LoVo (cell line): ENCODE measurements at regions not wholly inside any gene's neighbourhood (a gene's known extent, or its start where the extent isn't known, plus 50 kb on each side); places are given as distances from the start of the nearest gene placed in this dataset.
"Not testable (repeated sequence)": the region's sequence is repeated elsewhere in the genome, so short reads cannot be mapped to it uniquely, and the experiment has no call there.

Experiments
- DNase-seq: peaks from one replicate; pipeline ENCODE4 v3.0.0-alpha.2; 2016; ENCODE audit warnings: low spot score

DNA sequence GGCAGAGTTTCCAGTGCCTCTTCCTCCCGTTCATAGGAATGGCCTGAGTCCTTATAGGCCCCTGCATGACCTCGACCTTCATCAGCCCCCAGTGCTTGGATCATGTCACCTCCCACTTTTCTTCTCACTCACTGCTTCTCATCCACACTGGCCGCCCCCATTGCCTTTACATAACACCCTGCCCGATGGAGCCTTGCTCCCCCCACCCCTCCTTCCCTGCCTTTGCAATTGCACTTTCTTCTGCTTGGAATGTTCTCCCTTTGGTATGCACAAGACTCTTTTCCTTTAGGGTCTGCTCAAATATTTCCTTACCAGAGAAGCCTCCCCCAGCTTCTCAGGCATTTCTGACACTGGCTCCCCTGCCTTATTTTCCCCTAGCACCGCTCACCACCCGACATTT lies 125.2 kb upstream of the KCNJ6 start:
- DNase-seq, result no peak

DNA sequence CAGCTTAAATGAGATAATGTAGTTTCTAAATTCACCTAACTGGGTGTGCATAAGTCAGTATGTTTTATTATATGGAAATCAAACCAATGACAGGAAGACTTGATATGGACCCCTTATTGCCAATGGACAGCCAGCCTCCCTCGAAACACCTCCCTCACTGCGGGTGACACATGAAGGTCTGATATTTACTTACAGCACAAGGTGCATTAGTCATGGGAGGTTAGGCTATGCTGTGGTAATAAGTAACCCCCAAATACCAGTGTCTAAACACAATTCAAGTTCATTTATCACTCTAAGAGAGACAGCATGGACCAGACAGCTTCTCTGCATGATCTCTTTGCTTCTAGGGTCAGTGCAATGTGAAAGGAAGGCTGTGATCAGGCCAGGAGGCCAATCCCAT lies 126.0 kb upstream of the KCNJ6 start:
- no peak for DNase-seq

DNA sequence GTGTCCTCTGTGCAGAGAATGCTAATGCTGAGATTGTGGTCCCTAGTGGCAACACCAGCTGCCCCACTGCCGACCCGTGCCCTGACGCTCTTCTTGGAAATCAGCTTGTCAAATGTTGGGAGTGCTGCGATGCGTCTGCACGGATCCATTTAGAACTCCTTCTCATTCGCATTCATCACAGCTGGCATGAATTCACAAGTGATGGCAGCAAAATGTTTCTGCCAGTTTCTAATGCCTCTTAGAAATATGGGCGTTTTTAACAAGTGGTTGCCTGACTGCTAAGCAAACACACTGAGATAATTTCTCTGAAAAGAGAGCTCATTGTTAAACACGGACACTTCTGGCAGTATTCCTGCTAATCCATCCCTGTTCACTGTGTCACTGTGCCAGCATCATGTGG lies 131.9 kb upstream of the KCNJ6 start:
- no peak for DNase-seq

DNA sequence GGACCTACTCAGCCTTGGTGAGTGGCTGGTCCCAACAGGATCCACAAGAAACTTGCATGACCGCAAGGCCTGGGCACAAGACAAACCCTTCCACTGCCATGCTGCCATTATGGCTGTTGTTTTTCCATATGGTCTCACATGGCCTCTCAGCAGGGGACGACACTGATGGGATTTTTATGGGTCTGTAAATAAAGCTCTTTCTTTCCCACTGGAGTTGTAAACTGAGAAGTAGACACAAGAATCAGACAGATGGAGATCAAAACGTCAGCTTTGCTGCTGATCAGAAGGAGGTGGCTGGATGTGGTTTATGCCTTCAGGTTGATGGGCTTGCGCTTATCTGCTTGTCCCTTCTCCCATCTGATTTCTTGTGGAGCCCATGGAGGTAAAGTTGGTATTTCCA lies 138.1 kb upstream of the KCNJ6 start:
- DNase-seq, result no peak

DNA sequence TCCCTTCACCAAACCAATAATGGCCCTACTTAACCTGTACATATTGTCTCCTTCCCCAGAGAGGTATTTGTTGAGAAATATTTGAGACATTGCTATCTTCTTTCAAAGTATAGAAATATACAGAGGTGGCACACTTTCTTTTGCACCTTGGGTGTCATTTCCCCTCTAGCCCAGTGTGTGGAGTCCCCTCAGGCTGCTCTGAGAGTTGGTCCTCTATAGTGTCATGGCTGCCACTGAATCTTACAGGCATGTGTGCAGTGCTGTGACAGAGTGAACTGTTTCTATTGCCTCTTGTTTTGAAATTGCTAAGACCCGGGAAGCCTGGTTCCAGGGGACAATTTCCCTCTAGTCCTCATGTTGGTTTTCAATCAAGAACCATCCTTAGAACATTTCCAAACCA lies 140.2 kb upstream of the KCNJ6 start:
- DNase-seq, result no peak

DNA sequence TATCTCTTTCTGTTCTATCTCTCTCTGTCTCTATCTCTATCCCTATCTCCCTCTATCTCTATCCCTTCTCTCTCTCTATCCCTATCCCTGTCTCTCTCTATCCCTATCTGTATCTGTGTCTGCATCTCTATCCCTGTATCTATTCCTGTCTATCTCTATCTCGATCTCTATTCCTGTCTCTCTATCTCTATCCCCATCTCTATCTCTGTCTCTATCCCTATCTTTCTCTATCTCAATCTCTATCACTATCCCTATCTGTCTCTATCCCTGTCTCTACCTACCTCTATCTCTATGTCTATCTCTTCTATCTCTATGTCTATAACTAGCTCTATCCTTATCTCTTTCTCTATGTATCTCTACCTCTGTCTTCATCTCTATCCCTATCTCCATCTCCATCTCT lies 141.4 kb upstream of the KCNJ6 start:
- no peak for DNase-seq

DNA sequence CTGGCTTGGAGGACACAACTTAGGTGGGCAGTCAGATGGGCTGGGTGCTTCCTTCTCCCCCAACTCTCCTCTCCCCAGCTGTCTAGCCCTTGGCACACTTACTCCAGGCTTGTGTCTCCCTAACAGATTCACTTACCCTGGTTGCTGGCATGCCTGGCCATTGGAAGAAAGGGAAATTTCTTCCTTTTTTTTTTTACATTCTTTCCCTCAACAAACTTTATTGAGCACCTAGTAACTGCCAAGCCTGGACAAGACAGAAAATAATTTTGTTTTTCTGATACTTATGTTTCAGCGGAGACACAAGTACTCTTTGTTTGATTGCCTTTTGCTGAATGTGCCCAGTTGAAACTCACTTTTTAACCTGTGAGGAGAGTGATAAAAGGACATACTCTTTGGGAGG lies 144.3 kb upstream of the KCNJ6 start:
- no peak for DNase-seq

DNA sequence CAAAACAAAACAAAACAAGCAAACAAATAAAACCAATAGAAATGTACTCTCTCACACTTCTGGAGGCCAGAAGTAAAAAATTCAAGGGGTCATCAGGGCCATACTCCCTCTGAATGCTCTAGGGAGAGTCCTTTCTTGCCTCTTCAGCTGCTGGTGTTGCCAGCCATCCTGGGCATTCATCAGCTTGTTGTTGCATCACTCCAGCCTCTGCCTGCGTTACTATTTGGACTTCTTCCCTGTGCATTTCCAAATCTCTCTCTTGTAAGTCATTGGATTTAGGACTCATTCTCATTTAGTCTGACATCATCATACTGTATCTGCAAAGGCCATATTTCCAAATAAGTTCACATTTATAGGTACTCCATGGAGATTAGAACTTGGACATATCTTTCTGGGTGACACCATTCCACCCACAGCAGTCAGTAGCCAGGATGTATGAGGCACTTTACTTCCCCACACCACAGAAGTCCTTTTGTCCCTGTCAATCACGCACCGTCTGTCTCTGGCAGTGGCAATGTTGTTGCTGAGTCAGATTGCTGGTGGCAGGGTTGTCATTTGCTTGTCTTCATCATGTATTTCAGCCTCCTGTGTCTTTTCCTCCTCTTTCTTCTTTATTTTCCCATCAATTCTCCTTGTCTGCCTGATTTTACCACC lies 151.0 kb upstream of the KCNJ6 start:
- DNase-seq, result no peak

DNA sequence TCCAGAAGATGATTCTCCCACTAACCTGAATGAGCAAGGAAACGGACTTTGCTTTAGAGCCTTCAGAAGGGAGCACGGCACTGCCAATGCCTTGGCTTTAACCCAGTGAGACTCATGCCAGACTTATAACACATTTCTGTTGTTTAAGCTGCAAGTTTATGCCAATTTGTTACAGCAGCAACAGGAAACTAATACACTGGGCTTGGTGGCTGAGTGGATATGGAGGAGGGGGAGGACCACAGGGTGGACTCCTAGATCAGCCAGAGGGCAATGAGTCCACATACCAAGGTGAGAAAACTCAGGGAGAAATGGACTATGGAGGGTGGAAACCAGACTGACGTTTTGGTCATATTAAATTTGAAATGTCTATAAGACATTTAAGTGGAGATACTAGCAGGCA lies 156.2 kb upstream of the KCNJ6 start:
- DNase-seq, result no peak

DNA sequence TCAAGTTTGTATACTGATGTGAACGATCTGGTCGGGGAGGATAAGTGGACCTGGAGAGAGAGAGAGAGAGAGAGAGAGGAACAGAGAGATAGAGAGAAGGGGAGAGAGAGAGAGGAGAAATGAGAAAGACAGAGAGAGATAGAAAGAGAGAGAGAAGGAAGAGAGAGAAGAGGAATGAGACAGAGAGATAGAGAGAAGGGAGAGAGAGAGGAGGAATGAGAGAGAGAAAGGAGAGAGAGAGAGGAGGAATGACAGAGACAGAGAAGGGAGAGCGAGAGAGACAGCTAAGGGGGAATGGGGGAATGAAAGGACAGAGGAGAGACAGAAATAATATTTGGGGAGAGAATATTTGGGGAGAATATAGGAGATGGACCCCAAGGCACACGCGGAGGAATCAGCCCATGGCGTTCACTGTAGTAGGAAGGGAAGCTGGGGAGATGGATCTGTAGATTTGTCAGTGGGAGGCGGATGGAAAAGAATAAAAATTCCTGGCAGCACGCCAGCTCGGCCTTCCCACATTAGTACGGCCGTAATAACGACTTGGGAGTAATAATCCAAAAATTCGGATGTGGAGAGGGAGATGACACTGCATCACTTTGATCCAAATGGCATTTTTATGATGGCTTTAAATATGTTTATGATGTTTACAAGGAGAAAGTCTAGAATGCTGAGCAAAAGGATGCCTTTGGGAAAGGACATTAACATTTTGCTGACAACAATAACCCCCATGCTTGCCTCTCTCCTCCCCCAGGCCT lies 159.8 kb upstream of the KCNJ6 start:
- DNase-seq, result peak; percentile 1

DNA sequence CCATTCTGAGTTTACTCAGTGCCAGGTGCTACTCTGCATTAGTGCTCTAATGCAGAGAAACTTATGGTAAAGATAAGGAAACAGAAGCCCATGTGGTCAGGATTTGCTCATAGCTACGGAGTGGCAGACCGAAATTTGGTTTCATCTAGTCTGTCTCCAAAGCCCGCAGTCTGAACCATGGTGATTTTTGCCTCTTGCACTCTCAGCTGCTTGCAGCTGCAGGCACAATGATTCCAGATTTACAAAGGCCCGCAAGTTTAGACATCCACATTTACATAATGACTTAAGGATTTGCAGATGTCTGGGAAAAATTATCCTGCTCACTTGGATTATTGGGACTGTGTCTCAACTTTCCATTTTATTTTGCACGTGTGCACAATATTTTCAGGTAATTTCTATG lies 161.3 kb upstream of the KCNJ6 start:
- DNase-seq, result no peak

DNA sequence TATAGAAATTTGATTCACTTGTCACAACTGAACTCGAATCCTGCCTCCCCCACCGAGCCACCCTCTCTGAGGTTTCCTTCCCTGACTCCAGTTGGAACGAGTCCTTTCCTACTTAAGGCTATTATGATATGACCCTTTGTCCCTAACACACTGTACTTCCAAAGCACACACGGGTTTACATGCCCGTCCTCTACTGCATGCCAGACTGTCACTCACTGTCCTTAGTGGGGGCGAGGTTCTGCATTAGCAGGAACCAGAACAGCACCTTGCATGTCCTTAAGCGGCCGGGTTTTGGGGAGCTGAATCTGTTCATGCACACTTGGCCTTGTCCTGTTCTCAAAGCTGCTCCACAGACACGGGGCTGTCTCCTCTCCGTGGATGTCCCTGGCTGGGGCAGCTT lies 164.6 kb upstream of the KCNJ6 start:
- no peak for DNase-seq

DNA sequence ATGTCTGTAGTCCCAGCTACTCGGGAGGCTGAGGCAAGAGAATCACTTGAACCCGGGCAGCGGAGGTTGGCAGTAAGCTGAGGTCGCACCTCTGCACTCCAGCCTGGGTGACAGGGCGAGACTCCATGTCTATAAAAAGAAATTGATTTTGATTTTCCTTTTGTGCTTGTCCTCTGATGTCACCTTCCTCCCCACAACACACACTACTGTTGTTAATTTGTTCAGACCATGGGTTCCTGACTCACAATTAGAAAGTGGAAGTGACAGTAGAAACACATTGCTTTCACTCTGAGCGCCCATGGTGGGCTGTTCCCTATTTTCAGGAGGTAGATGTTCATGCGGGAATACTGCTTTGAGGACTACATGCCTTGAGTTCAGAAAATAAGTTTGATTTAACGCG lies 165.5 kb upstream of the KCNJ6 start:
- no peak for DNase-seq

DNA sequence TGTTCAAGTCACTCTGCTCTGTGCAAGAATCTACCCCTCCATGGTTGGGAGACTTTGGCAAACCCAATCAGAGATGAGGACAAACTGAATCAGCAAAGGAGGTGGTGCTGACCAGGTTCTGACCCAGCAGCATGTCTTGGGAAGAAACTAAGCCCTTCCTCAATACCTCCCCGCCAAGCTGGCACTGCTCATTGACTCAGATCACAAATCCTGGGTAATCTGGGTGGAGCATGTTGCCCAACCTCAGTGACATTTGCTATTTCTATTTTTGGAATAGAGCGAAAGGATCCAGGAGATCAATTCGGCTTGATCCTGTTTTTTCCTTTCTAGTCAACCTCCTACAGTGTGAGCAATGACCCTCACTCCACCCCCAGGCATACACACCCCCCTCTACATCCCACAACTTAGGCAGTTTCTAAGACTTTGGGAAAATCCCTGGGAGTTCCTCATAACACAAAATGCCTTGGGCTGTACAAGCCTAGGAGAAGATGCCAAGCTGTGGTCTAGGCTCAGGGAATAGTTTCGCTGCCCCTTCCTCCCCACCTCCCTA lies 166.8 kb upstream of the KCNJ6 start:
- DNase-seq, result no peak

DNA sequence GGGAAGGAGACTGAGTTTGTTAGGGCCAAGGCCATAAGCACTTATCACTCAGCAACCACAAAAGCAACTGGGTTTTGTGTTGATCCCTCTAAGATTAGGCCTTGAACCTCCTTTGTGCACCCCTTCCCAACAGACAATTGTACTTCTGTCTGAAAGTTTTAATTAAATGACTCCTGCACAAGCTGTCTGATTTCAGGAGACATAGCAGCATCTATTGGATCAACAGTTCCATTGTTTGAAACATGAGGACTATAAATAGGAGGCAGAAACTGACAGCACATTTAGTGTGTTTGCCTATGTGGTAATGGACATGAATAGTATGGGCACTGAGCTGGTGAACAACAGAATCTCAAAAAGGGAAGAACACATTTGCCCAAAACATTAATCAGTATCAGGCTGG lies 167.3 kb upstream of the KCNJ6 start:
- DNase-seq, result no peak

DNA sequence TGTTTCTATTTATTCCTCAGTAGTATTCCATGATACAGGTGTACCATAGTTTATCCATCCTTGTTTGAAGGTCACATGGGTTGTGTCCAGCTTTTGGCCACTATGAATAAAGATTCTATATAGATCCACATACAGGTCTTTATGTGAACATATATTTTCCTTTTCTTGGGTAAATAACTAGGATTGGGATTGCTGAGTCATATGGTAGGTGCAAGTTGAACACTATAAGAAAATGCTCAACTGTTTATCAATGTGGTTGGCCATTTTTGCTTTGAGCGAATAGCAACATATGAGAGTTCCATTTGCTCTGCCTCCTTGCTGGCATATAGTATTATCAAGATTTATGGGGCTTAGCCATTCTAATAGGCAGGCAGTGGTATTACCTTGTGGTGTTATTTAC lies 170.2 kb upstream of the KCNJ15 start:
- no peak for DNase-seq

DNA sequence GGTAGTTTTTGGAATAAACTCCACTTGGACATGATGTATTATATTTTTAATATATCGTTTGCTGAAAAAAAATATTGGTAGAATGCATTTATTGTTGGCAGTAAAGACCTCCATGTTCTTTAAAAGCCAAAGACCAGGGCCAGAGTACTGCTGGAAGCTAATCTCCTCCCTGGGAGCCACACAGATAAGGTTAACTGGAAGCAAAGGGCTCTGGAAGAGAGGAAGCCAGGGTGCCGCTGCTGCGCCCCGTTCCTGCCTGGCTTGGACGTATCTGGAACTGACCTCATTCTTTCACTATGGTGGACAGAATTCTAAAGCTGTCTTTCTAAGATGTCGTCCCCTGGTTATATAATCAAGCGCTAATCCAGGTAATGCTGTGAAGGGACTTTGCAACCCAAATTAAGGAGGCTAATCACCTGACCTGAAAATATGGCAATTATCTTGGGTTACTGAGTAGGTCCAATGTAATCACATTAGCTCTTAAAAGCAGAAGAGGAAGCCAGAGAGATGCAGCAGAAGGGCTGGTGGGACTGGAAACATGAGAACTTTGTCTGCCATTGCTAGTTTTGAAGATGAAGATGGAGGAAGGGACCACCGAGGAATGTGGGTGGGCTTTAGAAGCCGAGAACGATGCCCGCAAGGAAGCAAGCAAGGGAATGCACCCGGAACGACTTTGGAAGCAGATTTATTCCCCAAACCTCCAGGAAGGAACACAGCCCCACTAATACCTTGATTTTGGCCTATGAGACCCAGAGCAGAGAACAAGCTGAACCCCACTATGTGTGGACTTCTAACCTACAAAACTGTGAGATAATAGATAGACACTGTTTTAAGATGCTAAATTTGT lies 167.7 kb upstream of the KCNJ15 start:
- DNase-seq, result no peak

DNA sequence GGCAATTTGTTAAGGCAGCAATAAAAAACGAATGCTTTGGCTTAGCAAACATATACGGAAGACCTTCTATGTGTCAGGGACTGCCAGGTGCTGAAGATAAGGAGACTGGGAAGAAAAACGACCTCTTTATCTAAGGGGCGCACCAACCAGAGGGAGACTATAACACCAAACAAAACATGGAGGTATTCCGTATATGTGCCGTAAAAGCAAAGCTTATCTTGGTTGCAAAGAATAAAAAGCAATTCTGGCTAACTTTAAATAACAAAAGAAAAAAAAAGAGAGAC lies 167.1 kb upstream of the KCNJ15 start:
- no peak for DNase-seq

DNA sequence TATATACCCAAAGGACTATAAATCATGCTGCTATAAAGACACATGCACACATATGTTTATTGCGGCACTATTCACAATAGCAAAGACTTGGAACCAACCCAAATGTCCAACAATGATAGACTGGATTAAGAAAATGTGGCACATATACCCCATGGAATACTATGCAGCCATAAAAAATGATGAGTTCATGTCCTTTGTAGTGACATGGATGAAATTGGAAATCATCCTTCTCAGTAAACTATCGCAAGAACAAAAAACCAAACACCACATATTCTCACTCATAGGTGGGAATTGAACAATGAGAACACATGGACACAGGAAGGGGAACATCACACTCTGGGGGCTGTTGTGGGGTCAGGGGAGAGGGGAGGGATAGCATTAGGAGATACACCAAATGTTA lies 165.7 kb upstream of the KCNJ15 start:
- DNase-seq, result not testable (repeated sequence)

DNA sequence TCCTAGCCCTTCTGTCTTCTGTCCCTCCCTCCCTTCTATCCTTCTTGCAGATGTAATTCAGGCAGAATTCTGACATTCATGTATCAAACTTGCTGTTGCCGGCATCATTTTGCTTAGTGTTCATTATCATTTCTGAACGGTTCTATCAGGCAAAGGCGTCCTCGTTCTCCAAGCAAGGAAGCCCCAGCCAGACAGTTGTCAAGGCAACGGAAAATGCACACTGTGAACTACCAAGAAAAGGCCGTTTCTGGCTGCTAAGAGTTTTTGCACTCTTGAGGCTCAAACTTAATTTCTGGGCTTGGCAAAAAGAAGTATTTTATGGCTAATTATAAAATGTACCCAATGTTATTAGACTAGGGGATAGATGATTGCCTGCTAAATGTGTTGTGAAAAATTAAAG lies 164.7 kb upstream of the KCNJ15 start:
- DNase-seq, result no peak

DNA sequence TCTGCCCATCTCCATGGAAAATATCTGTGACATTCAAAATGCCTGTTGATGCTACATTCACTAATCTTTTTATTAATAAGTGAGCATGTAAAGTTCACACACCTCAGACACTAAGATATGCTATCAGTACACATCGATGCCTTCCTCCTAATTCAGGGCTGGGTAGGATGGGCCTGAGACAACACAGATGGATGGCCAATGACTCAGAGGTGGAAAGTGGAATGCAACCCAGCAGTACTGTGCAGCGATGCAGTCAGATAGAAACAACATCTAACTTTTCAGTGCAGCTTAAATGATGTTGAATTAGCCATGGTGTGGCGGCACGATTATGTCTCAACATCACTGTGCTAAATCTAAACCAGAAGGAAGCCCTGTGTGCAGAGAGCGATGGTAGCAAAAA lies 161.6 kb upstream of the KCNJ15 start:
- no peak for DNase-seq

DNA sequence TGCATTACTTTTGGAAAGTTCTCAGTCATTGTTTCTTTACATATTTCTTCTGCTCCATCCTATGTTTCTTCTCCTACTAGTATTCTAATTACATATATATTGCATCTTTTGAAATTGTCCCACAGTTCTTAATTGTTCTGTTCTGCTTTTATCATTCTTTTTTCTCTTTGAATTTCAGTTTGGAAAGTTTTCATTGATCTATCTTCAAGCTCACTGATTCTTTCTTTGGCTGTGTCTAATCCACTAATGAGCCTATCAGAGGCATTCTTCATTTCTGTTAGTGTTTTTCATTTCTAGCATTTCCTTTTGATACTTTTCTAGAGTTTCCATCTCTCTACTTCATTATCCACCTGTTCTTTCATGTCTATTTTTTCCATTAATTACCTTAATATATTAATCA lies 159.0 kb upstream of the KCNJ15 start:
- no peak for DNase-seq

DNA sequence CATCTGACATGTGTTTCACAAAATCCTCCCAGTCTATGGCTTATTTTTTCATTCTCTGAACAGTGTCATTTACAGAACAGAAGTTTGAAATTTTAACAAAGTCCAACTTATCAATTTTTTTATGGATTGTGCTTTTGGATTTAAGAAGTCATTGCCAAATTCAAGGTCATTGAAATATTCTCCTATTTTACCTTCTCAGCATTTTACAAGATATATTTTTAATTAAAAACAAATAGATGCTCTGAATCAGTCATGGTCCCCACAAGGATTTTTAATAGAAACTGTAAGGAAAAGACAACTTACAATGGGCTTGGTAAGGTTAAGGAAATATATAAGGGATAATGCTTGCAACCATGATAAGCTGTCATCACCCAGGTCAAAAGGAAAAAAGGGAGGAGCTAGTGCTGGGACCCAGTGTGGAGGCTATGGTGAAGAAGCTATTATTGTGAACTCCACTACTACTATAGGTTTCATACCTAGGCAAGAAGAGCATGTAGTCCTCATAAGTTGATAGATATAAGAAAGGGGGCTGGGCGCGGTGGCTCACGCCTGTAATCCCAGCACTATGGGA lies 144.5 kb upstream of the KCNJ15 start:
- no peak for DNase-seq
